ENCODE measurements at regions not wholly inside any gene's neighbourhood (a gene's known extent, or its start where the extent isn't known, plus 50 kb on each side); places are given as distances from the start of the nearest gene placed in this dataset.

- Histone ChIP-seq H3K9me2 (replicated peaks; ENCODE audit: control insufficient read depth, low read length) (no peaks in the 10 kb centered on the region), H3K4me1 (ENCODE audit: control insufficient read depth, low read length) (no peaks in the 10 kb centered on the region), H3K4me2 (ENCODE audit: low read length) (no peak overlapping the region), H3K36me3 (ENCODE audit: control insufficient read depth, low read length) (no peaks in the 10 kb centered on the region), H3K4me3 (ENCODE audit: low read length) (no peak overlapping the region), H3K27me3 (ENCODE audit: control insufficient read depth, low read length) (no peaks in the 10 kb centered on the region), H4K20me1 (ENCODE audit: control insufficient read depth, insufficient read depth, low read depth, low read length) (no peaks in the 10 kb centered on the region), H3K9me3 (ENCODE audit: control insufficient read depth, insufficient read depth, low read length) (0 out of 2 replicates have a peak, but pooled peaks cover 2% of the 10 kb centered on the region), H3K79me2 (ENCODE audit: control insufficient read depth, low read length) (no peaks in the 10 kb centered on the region), H3F3A (ENCODE audit: control insufficient read depth, insufficient read depth) (no peaks in the 10 kb centered on the region), H3K27ac (ENCODE audit: low read depth, low read length) (no peak overlapping the region)
- TF ChIP-seq CTCF (IDR thresholded peaks at IDR 0.05; ENCODE audit: low read depth, low read length, poor library complexity, severe bottlenecking) (no peak), EZH2phosphoT487 (IDR thresholded peaks at IDR 0.05; ENCODE audit: borderline replicate concordance, low read length) (no peak)
Measured at GRCh38 chr2:204437408-204437807, 107.9 kb upstream of the PARD3B start.

- H3K9me3 ChIP-seq (ENCODE audit: control insufficient read depth, insufficient read depth, low read length), result no peaks in the 10 kb centered on the region
- H3K9me2 ChIP-seq (replicated peaks; ENCODE audit: control insufficient read depth, low read length), result no peaks in the 10 kb centered on the region
- no peak overlapping the region for H3K4me2 ChIP-seq (ENCODE audit: low read length)
- H3K27me3 ChIP-seq (ENCODE audit: control insufficient read depth, low read length), result no peaks in the 10 kb centered on the region
- no peak overlapping the region for H3K27ac ChIP-seq (ENCODE audit: low read depth, low read length)
- no peak overlapping the region for H3K4me3 ChIP-seq (ENCODE audit: low read length)
- TF ChIP-seq CTCF (IDR thresholded peaks at IDR 0.05; ENCODE audit: low read depth, low read length, poor library complexity, severe bottlenecking) (no peak), EZH2phosphoT487 (IDR thresholded peaks at IDR 0.05; ENCODE audit: borderline replicate concordance, low read length) (no peak)
- H3K4me1 ChIP-seq (ENCODE audit: control insufficient read depth, low read length), result no peaks in the 10 kb centered on the region
- H3F3A ChIP-seq (ENCODE audit: control insufficient read depth, insufficient read depth), result no peaks in the 10 kb centered on the region
- H3K79me2 ChIP-seq (ENCODE audit: control insufficient read depth, low read length), result no peaks in the 10 kb centered on the region
- no peaks in the 10 kb centered on the region for H3K36me3 ChIP-seq (ENCODE audit: control insufficient read depth, low read length)
- H4K20me1 ChIP-seq (ENCODE audit: control insufficient read depth, insufficient read depth, low read depth, low read length), result no peaks in the 10 kb centered on the region
Measured at GRCh38 chr2:204437815-204438756, 107.2 kb upstream of the PARD3B start.

- H3K4me1 ChIP-seq (ENCODE audit: control insufficient read depth, low read length), result no peaks in the 10 kb centered on the region
- no peaks in the 10 kb centered on the region for H3K79me2 ChIP-seq (ENCODE audit: control insufficient read depth, low read length)
- no peaks in the 10 kb centered on the region for H3K36me3 ChIP-seq (ENCODE audit: control insufficient read depth, low read length)
- no peaks in the 10 kb centered on the region for H3F3A ChIP-seq (ENCODE audit: control insufficient read depth, insufficient read depth)
- no peaks in the 10 kb centered on the region for H3K9me3 ChIP-seq (ENCODE audit: control insufficient read depth, insufficient read depth, low read length)
- no peaks in the 10 kb centered on the region for H4K20me1 ChIP-seq (ENCODE audit: control insufficient read depth, insufficient read depth, low read depth, low read length)
- H3K4me2 ChIP-seq (ENCODE audit: low read length), result no peak overlapping the region
- H3K27ac ChIP-seq (ENCODE audit: low read depth, low read length), result no peak overlapping the region
- no peak overlapping the region for H3K4me3 ChIP-seq (ENCODE audit: low read length)
- H3K9me2 ChIP-seq (replicated peaks; ENCODE audit: control insufficient read depth, low read length), result no peaks in the 10 kb centered on the region
- H3K27me3 ChIP-seq (ENCODE audit: control insufficient read depth, low read length), result no peaks in the 10 kb centered on the region
- TF ChIP-seq EZH2phosphoT487 (IDR thresholded peaks at IDR 0.05; ENCODE audit: borderline replicate concordance, low read length), result no peak
- TF ChIP-seq CTCF (IDR thresholded peaks at IDR 0.05; ENCODE audit: low read depth, low read length, poor library complexity, severe bottlenecking), result no peak
Measured at GRCh38 chr2:204441316-204441715, 104.0 kb upstream of the PARD3B start.

Measured in DOHH2 (cell line).